PC-9 (cell line): ENCODE measurements at regions not wholly inside any gene's neighbourhood (a gene's known extent, or its start where the extent isn't known, plus 50 kb on each side); places are given as distances from the start of the nearest gene placed in this dataset.

Experiments used
- BruUV-seq: library from RNA; stranded (reverse); fragments of 400-500 nt; replicated peaks from 2 replicates; lab custom pipeline; 2021; lab: Mats Ljungman, UMichigan
- CTCF ChIA-PET: fragments of 300-600 bp; sonication (Branson Sonifier 250); formaldehyde crosslinking; loops from one replicate; lab custom pipeline; 2022; ENCODE audit warnings: antibody characterized with exemption; lab: Charles Lee
- POLR2A ChIA-PET: fragments of 300-600 bp; sonication (Branson Sonifier 250); formaldehyde crosslinking; loops from one replicate; lab custom pipeline; 2022; ENCODE audit warnings: antibody characterized with exemption; ENCODE audit not compliant: unreplicated experiment; lab: Charles Lee
- DNase-seq, 2 experiments: peaks; one replicate each; pipeline versions ENCODE4 v3.0.0 to v3.0.0-alpha.2; 2015 to 2022; ENCODE audit warnings: mixed read lengths in 1 of 2
- H2AFZ ChIP-seq: fragments of 200-600 bp; sonication (generic); 2 replicates; pipeline ENCODE4 v1.8.1; 2017; ENCODE audit warnings: antibody characterized with exemption
- H3F3A ChIP-seq: fragments of 200-600 bp; sonication (generic); 2 replicates; pipeline ENCODE4 v1.8.1; 2017; ENCODE audit warnings: antibody characterized with exemption, mild to moderate bottlenecking, low read depth; ENCODE audit not compliant: insufficient read depth
- H3K27ac ChIP-seq: fragments of 200-600 bp; sonication (generic); 2 replicates; pipeline ENCODE4 v1.6.1; 2016; ENCODE audit warnings: mixed run types
- H3K27me3 ChIP-seq: fragments of 200-600 bp; sonication (generic); 2 replicates; pipeline ENCODE4 v1.6.1; 2016; ENCODE audit warnings: low read depth, mixed run types; ENCODE audit not compliant: insufficient read depth
- H3K36me3 ChIP-seq: fragments of 200-600 bp; sonication (generic); 2 replicates; pipeline ENCODE4 v1.6.1; 2016; ENCODE audit warnings: low read depth, mixed run types
- H3K4me1 ChIP-seq: fragments of 200-600 bp; sonication (generic); replicated peaks from 2 replicates; pipeline ENCODE4 v1.6.1; 2016; ENCODE audit warnings: mixed run types; ENCODE audit not compliant: insufficient read depth
- H3K4me2 ChIP-seq: fragments of 200-600 bp; sonication (generic); 2 replicates; pipeline ENCODE4 v1.6.1; 2017; ENCODE audit warnings: mixed run types
- H3K4me3 ChIP-seq: fragments of 200-600 bp; sonication (generic); 2 replicates; pipeline ENCODE4 v1.6.1; 2016; ENCODE audit warnings: mixed run types
- H3K79me2 ChIP-seq: fragments of 200-600 bp; sonication (generic); 2 replicates; pipeline ENCODE4 v1.6.1; 2017; ENCODE audit warnings: low read depth, mixed run types
- H3K9me2 ChIP-seq: fragments of 200-600 bp; sonication (generic); 2 replicates; pipeline ENCODE4 v1.8.1; 2017; ENCODE audit warnings: mild to moderate bottlenecking; ENCODE audit not compliant: insufficient read depth
- H3K9me3 ChIP-seq: fragments of 200-600 bp; sonication (generic); 2 replicates; pipeline ENCODE4 v1.8.1; 2016; ENCODE audit warnings: low read depth; ENCODE audit not compliant: insufficient read depth
- H4K20me1 ChIP-seq: fragments of 200-600 bp; sonication (generic); 2 replicates; pipeline ENCODE4 v1.8.1; 2017; ENCODE audit not compliant: insufficient read depth
- EZH2 ChIP-seq: fragments of 200-600 bp; sonication (generic); IDR thresholded peaks from 2 replicates; pipeline ENCODE4 v1.8.0; 2017; ENCODE audit warnings: antibody characterized with exemption, low read depth
- intact Hi-C: fragments of 100-400 bp; cut with micrococcal nuclease; formaldehyde crosslinking; loops from one replicate; pipeline ENCODE4 v1.10.0; 2022; ENCODE audit not compliant: unreplicated experiment
- TF ChIP-seq, protein P1 (sequence below): fragments of 200-600 bp; sonication (generic); conservative IDR thresholded peaks from 2 replicates; pipeline ENCODE4 v1.6.1; 2017; ENCODE audit warnings: mixed run types, antibody characterized with exemption, mild to moderate bottlenecking, moderate library complexity

DNA sequence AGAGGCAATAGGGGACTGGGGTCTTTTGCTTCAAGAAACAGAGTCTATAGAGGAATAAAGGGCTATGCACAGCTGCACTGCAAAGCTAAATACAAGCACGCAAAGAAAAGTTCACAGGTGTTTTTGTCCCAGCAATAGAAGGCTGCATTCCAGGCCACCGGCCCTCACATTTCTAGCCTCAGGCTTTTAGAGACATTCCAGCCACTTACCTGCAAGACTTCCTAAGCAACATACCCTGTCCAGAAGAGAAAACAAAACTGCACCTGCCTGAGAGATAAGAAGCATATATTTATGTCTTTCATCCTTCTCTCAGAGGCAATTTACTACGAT lies 220.5 kb downstream of the OPA1 start:
- H4K20me1 ChIP-seq: no peaks in the 10 kb centered on the region
- H3K9me2 ChIP-seq: no peaks in the 10 kb centered on the region
- H3F3A ChIP-seq: peaks cover 30% of the 10 kb centered on the region; the same call in 1 of the 2 replicates
- H3K4me2 ChIP-seq: peak overlapping the region; percentile 29
- H3K27me3 ChIP-seq: no peaks in the 10 kb centered on the region
- CTCF ChIA-PET: no interaction called here
- peak overlapping the region; percentile 63 for H3K27ac ChIP-seq
- POLR2A ChIA-PET: interaction anchor here (0.6 kb wide), 1 partner anchor 30 kb away, joined by 3 read pairs; no protein-coding TSS in a partner anchor
- H3K79me2 ChIP-seq: no peaks in the 10 kb centered on the region
- no peaks in the 10 kb centered on the region for H3K9me3 ChIP-seq
- H3K36me3 ChIP-seq: no peaks in the 10 kb centered on the region
- no peak overlapping the region for H2AFZ ChIP-seq
- peak; percentile 63 to 93 for DNase-seq
- peaks cover 59% of the 10 kb centered on the region for H3K4me1 ChIP-seq
- intact Hi-C loops: loop anchor here (1.0 kb wide), 1 partner anchor 40 kb away; no protein-coding TSS in a partner anchor
- TF ChIP-seq EZH2: no peak
- TF ChIP-seq, protein P1, sequence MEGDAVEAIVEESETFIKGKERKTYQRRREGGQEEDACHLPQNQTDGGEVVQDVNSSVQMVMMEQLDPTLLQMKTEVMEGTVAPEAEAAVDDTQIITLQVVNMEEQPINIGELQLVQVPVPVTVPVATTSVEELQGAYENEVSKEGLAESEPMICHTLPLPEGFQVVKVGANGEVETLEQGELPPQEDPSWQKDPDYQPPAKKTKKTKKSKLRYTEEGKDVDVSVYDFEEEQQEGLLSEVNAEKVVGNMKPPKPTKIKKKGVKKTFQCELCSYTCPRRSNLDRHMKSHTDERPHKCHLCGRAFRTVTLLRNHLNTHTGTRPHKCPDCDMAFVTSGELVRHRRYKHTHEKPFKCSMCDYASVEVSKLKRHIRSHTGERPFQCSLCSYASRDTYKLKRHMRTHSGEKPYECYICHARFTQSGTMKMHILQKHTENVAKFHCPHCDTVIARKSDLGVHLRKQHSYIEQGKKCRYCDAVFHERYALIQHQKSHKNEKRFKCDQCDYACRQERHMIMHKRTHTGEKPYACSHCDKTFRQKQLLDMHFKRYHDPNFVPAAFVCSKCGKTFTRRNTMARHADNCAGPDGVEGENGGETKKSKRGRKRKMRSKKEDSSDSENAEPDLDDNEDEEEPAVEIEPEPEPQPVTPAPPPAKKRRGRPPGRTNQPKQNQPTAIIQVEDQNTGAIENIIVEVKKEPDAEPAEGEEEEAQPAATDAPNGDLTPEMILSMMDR: no peak
- no peak overlapping the region for H3K4me3 ChIP-seq
- no TSS peak for BruUV-seq

DNA sequence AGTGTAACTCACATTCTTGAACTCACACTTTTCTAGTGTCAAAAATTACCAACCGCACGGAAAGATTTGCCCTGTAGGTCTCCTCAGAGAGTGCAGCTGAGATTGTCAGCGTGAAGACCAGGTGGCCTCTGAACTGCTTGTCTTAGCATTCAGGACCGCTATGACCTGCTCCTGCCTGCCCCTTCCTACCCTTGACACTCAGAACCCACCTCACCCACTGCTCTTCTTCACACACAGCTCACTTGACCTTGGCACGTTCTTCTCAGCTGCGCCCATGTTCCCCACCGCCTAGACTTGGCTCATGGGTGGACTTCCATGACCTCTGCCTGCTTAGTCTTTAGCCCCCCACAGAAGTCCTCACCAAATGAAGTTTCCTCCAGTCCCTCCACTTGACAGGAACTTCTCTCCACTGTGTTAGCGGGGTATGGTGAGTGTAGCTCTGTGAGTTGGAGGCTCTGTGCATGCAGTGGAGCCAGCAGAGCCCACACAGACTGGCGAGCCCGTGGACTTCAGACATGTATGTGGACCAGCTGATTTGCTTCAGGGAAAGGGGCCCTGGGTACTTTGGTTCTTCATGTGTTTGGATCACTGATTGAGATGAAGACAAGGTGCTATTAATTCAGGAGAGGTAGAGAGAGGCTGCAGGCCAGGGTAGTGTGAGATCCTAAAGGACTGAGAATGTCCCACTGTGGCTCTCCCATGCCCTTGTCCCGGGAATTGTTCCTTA lies 221.3 kb downstream of the OPA1 start:
- no peak for TF ChIP-seq EZH2
- TF ChIP-seq, protein P1: no peak
- ChIA-PET POLR2A (no interaction called here), CTCF (no interaction called here)
- H3K4me1 ChIP-seq: peaks cover 59% of the 10 kb centered on the region
- H3K9me3 ChIP-seq: no peaks in the 10 kb centered on the region
- no peaks in the 10 kb centered on the region for H3K79me2 ChIP-seq
- no peak overlapping the region for H2AFZ ChIP-seq
- no peak for DNase-seq
- H4K20me1 ChIP-seq: no peaks in the 10 kb centered on the region
- peak overlapping the region; percentile 63 for H3K27ac ChIP-seq
- no peaks in the 10 kb centered on the region for H3K36me3 ChIP-seq
- peak overlapping the region; percentile 29 for H3K4me2 ChIP-seq
- no TSS peak for BruUV-seq
- no peak overlapping the region for H3K4me3 ChIP-seq
- H3K9me2 ChIP-seq: no peaks in the 10 kb centered on the region
- no peaks in the 10 kb centered on the region for H3K27me3 ChIP-seq
- intact Hi-C loops: no loop called here
- peaks cover 30% of the 10 kb centered on the region; the same call in 1 of the 2 replicates for H3F3A ChIP-seq

DNA sequence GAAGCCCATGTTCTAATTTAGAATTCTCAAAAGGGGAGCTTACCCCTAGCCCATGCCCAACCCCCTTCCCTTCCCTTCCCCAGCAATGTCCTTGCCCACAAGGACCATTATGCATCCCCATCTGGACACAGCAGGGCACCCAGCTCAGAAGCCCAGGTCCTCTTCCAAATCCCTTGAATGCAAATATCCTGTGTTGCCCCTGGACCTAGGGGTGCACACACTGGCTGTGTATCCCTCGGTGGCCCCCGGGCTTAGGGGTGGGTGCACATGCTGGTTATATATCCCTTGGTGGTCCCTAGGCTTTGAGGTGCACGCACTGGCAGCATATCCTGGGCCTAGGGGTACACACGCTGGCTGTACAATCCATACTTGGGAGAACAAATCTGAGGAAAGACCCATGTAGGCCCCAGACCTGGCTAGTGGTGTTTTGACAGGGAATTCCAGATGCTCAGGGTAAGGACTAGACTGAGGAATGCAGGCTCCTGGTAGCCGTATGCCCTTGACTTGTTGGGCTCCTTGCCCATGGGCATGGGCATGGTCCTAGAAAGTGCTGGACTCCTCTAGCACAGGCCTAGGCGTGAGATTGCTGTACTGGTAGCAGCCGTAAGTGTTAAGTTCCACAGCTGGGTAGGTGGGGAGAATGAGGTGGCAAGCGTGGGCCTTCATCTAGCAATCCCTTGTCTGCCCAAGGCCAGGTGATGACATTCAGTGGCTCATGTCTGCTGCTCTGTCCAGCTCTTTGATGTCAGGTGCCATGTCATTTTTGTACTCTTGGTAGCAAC lies 222.4 kb downstream of the OPA1 start:
- DNase-seq: no peak
- TF ChIP-seq, protein P1: no peak
- TF ChIP-seq EZH2: no peak

More for the DNA sequence above, 222.4 kb downstream of the OPA1 start:
- intact Hi-C loops: loop anchor here (1.0 to 2.0 kb wide), 4 partner anchors 13 to 33 kb away; no protein-coding TSS in a partner anchor
- no TSS peak for BruUV-seq
- POLR2A ChIA-PET: no interaction called here
- no peaks in the 10 kb centered on the region for H3K9me2 ChIP-seq
- peaks cover 59% of the 10 kb centered on the region for H3K4me1 ChIP-seq
- no peak overlapping the region for H3K4me2 ChIP-seq
- H3K4me3 ChIP-seq: no peak overlapping the region
- H3K9me3 ChIP-seq: no peaks in the 10 kb centered on the region
- peak overlapping the region; percentile 47 for H3K27ac ChIP-seq
- H2AFZ ChIP-seq: no peak overlapping the region
- H3K27me3 ChIP-seq: no peaks in the 10 kb centered on the region
- peaks cover 30% of the 10 kb centered on the region; the same call in 1 of the 2 replicates for H3F3A ChIP-seq
- H4K20me1 ChIP-seq: no peaks in the 10 kb centered on the region
- H3K79me2 ChIP-seq: no peaks in the 10 kb centered on the region
- H3K36me3 ChIP-seq: no peaks in the 10 kb centered on the region
- CTCF ChIA-PET: interaction anchor here (0.6 to 1.6 kb wide), 2 partner anchors 35 to 358 kb away, joined by 4 to 8 read pairs; no protein-coding TSS in a partner anchor
